KOPT-K1 (cell line): ENCODE measurements at regions not wholly inside any gene's neighbourhood (a gene's known extent, or its start where the extent isn't known, plus 50 kb on each side); places are given as distances from the start of the nearest gene placed in this dataset.
"Not testable (repeated sequence)": the region's sequence is repeated elsewhere in the genome, so short reads cannot be mapped to it uniquely, and the experiment has no call there.

Experiments
- H3K27ac ChIP-seq: fragments of 200-600 bp; sonication (generic); 2 replicates; pipeline ENCODE4 v1.5.1; 2016; ENCODE audit warnings: antibody characterized with exemption, mild to moderate bottlenecking, low read depth, low read length; ENCODE audit not compliant: poor library complexity, severe bottlenecking
- H3K36me3 ChIP-seq: fragments of 200-600 bp; sonication (generic); 2 replicates; pipeline ENCODE4 v1.5.1; 2017; ENCODE audit warnings: antibody characterized with exemption, mild to moderate bottlenecking, low read length, moderate library complexity; ENCODE audit not compliant: insufficient read depth
- H3K9me3 ChIP-seq: fragments of 200-600 bp; sonication (generic); 2 replicates; pipeline ENCODE4 v1.5.1; 2017; ENCODE audit warnings: antibody characterized with exemption, low read length, mild to moderate bottlenecking; ENCODE audit not compliant: insufficient read depth, poor library complexity, severe bottlenecking

- Histone ChIP-seq H3K9me3 (no peaks in the 10 kb centered on the region), H3K36me3 (no peaks in the 10 kb centered on the region), H3K27ac (no peak overlapping the region)
Measured at GRCh38 chr22:44622679-44623078, 79.3 kb upstream of the PRR5 start.

- Histone ChIP-seq H3K9me3 (no peaks in the 10 kb centered on the region), H3K36me3 (no peaks in the 10 kb centered on the region), H3K27ac (no peak overlapping the region)
Measured at GRCh38 chr22:44622147-44622427, 79.9 kb upstream of the PRR5 start.

GRCh38 chr22:44621401-44622146 is 80.4 kb upstream of the PRR5 start:
- Histone ChIP-seq H3K9me3 (no peaks in the 10 kb centered on the region), H3K36me3 (no peaks in the 10 kb centered on the region), H3K27ac (no peak overlapping the region)

GRCh38 chr22:44620841-44621257 is 81.2 kb upstream of the PRR5 start:
- Histone ChIP-seq H3K9me3 (no peaks in the 10 kb centered on the region), H3K36me3 (no peaks in the 10 kb centered on the region), H3K27ac (no peak overlapping the region)

GRCh38 chr22:44620129-44620840 is 81.7 kb upstream of the PRR5 start:
- Histone ChIP-seq H3K27ac (peak overlapping the region; percentile 36), H3K9me3 (no peaks in the 10 kb centered on the region), H3K36me3 (no peaks in the 10 kb centered on the region)

GRCh38 chr22:44619560-44620128 is 82.4 kb upstream of the PRR5 start:
- peak overlapping the region; percentile 36 for H3K27ac ChIP-seq
- H3K9me3 ChIP-seq, result not testable (repeated sequence)

DNA sequence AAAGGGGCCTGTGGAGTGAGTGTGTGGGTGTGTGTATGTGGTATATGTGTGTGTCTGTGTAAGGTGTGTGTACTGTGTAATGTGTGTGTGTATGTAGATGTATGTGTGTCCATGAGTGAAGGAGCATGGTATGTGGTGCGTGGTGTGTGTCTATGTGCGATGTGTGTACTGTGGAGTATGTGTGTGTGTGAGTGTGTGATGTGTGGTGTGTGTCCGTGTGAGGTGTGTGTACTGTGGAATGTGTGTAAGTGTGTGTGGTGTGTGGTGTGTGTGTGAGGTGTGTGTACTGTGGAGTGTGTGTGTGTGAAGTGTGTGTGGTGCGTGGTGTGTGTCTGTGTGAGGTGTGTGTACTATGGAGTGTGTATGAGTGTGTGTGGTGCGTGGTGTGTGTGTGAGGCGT is 83.1 kb upstream of the PRR5 start:
- H3K36me3 ChIP-seq, H3K9me3 ChIP-seq, H3K27ac ChIP-seq: not testable (repeated sequence)

More at GRCh38 chr22:44619560-44620128, 82.4 kb upstream of the PRR5 start:
- H3K36me3 ChIP-seq, result not testable (repeated sequence)

DNA sequence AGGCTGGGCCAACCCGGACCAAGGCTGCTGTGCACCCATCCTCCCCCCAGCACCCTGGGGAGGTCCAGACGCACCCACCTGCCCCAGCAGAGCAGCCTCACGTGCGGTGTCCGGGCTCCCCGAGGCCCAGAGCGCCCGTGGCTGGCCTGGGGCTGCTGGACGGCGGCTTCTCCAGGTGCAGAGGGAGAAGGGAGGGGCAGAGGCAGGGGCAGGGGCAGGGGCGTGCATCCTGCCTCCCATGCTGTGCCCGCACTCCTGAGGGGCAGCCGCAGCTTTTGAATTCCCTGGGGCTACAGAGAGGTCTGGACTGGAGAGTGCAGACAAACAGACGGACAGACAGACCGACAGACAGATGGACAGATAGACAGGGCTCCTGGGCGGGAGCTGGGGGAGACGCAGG is 83.6 kb upstream of the PRR5 start:
- Histone ChIP-seq H3K36me3 (no peaks in the 10 kb centered on the region), H3K9me3 (peaks cover 14% of the 10 kb centered on the region)

DNA sequence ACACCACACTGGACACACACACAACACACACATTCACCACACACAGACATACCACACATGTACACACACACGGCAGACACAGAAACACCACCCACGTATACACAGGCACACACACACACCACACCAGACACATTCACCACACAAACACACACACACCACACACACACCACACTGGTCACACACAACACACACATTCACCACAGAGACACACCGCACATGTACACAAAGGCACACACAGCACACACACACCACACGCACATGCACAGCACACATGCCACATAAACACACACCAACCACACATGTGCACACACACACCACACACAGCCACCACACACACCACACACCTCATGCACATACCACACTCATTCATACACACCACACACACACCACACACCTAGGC is 84.2 kb upstream of the PRR5 start:
- Histone ChIP-seq H3K36me3 (no peaks in the 10 kb centered on the region), H3K27ac (no peak overlapping the region), H3K9me3 (peaks cover 20% of the 10 kb centered on the region)

More for the DNA sequence above, 83.6 kb upstream of the PRR5 start:
- no peak overlapping the region for H3K27ac ChIP-seq

DNA sequence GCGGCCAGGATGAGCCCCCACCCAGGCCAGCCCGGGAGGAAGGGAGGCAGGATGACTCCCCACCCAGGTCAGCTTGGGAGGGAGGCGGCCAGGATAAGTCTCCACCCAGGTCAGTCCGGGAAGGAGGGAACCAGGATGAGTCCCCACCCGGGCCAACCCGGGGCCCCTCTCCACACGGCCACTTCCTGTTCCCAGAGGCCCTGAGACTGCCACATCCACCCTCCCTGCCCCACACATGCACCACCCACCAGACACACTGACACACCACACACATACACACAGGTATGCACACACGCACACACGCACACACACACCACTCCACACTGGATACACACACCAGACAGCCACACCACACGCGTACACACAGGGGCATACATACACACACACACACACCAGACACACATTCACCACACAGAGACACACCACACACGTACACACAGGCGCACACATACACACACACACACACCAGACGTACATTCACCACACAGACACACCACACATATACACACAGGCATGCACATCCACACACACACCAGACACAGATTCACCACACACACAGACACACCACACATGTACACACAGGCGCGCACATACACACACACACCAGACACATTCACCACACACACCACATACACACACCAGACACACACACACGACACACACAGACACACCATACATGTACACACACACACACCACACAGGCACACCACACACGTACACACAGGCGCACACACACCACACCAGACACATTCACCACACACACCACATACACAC is 84.9 kb upstream of the PRR5 start:
- H3K27ac ChIP-seq, result no peak overlapping the region
- peaks cover 27% of the 10 kb centered on the region for H3K9me3 ChIP-seq

GRCh38 chr22:44616461-44616860 is 85.5 kb upstream of the PRR5 start:
- Histone ChIP-seq H3K36me3 (no peaks in the 10 kb centered on the region), H3K9me3 (peaks cover 34% of the 10 kb centered on the region), H3K27ac (no peak overlapping the region)

More for the DNA sequence above, 84.9 kb upstream of the PRR5 start:
- H3K36me3 ChIP-seq, result no peaks in the 10 kb centered on the region

- Histone ChIP-seq H3K9me3 (peaks cover 41% of the 10 kb centered on the region), H3K36me3 (no peaks in the 10 kb centered on the region), H3K27ac (no peak overlapping the region)
Measured at GRCh38 chr22:44615602-44616180, 86.3 kb upstream of the PRR5 start.

DNA sequence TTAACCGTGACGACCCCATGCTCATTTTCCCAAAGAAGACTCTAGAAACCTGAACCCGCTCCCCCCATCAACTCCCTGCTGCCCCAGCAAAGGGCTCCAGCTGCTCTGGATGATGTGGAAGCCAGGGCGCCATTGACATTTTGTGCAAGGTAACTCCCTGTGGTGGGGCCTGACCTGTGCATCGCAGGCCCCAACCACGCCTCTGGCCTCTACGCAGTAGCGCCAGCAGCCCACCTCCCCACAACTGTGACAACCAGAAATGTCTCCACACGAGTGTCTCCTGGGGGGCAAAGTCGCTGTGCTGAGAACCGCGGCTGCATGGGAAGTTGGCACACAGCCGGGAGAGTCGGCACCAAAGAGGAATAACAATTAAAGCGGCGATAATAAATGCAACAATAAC is 86.9 kb upstream of the PRR5 start:
- H3K27ac ChIP-seq, result no peak overlapping the region
- H3K9me3 ChIP-seq, result peaks cover 41% of the 10 kb centered on the region
- no peaks in the 10 kb centered on the region for H3K36me3 ChIP-seq

- H3K27ac ChIP-seq, result no peak overlapping the region
- H3K9me3 ChIP-seq, result peaks cover 41% of the 10 kb centered on the region
- no peaks in the 10 kb centered on the region for H3K36me3 ChIP-seq
Measured at GRCh38 chr22:44613196-44613595, 88.8 kb upstream of the PRR5 start.
